H9 (cell line): ENCODE measurements at regions not wholly inside any gene's neighbourhood (a gene's known extent, or its start where the extent isn't known, plus 50 kb on each side); places are given as distances from the start of the nearest gene placed in this dataset.
A peak's percentile ranks its signal among the peaks of the same experiment; 100 is the strongest.

Source experiments
- DNase-seq: peaks from one replicate; pipeline ENCODE4 v3.0.0-alpha.2; 2017
- H2AFZ ChIP-seq: one replicate; pipeline ENCODE4 v1.6.1; 2013; ENCODE audit warnings: mild to moderate bottlenecking, low read length, control low read depth, moderate library complexity
- H2AK5ac ChIP-seq: 2 replicates; pipeline ENCODE4 v1.6.1; 2013; ENCODE audit warnings: low read length, control low read depth, mixed read lengths; ENCODE audit not compliant: insufficient read length
- H2BK120ac ChIP-seq: one replicate; pipeline ENCODE4 v1.6.1; 2013; ENCODE audit warnings: low read depth, mild to moderate bottlenecking, low read length, control low read depth, inconsistent platforms; ENCODE audit not compliant: poor library complexity, severe bottlenecking
- H2BK12ac ChIP-seq: 2 replicates; pipeline ENCODE4 v1.6.1; 2013; ENCODE audit warnings: low read length, control low read depth, mixed read lengths, low read depth; ENCODE audit not compliant: insufficient read length
- H2BK15ac ChIP-seq: 2 replicates; pipeline ENCODE4 v1.6.1; 2013; ENCODE audit warnings: low read depth, low read length, control low read depth
- H2BK20ac ChIP-seq: one replicate; pipeline ENCODE4 v1.6.1; 2013; ENCODE audit warnings: low read depth, mild to moderate bottlenecking, low read length, control low read depth, inconsistent platforms; ENCODE audit not compliant: poor library complexity, severe bottlenecking
- H2BK5ac ChIP-seq: 2 replicates; pipeline ENCODE4 v1.6.1; 2013; ENCODE audit warnings: low read length, control low read depth, mixed read lengths; ENCODE audit not compliant: insufficient read length
- H3K14ac ChIP-seq: 2 replicates; pipeline ENCODE4 v1.6.1; 2013; ENCODE audit warnings: low read length, control low read depth; ENCODE audit not compliant: insufficient read depth
- H3K18ac ChIP-seq: 2 replicates; pipeline ENCODE4 v1.6.1; 2013; ENCODE audit warnings: low read depth, mild to moderate bottlenecking, mixed read lengths, low read length, control low read depth; ENCODE audit not compliant: insufficient read length
- H3K23ac ChIP-seq: 2 replicates; pipeline ENCODE4 v1.6.1; 2013; ENCODE audit warnings: low read length, control low read depth, mixed read lengths, low read depth; ENCODE audit not compliant: insufficient read length
- H3K23me2 ChIP-seq: 2 replicates; pipeline ENCODE4 v1.6.1; 2013; ENCODE audit warnings: low read depth, mild to moderate bottlenecking, mixed read lengths, low read length, control low read depth; ENCODE audit not compliant: insufficient read length, poor library complexity, severe bottlenecking
- H3K27ac ChIP-seq: 2 replicates; pipeline ENCODE4 v1.5.1; 2013; ENCODE audit warnings: low read length, control low read depth, mixed read lengths, low read depth; ENCODE audit not compliant: insufficient read length
- H3K27me3 ChIP-seq: 2 replicates; pipeline ENCODE4 v1.6.1; 2013; ENCODE audit warnings: low read length, control low read depth, inconsistent platforms; ENCODE audit not compliant: insufficient read depth
- H3K4ac ChIP-seq: 2 replicates; pipeline ENCODE4 v1.6.1; 2013; ENCODE audit warnings: low read depth, mild to moderate bottlenecking, control low read depth, inconsistent platforms, low read length, moderate library complexity
- H3K4me1 ChIP-seq: 2 replicates; pipeline ENCODE4 v1.6.1; 2013; ENCODE audit warnings: low read length, control low read depth, inconsistent platforms; ENCODE audit not compliant: insufficient read depth
- H3K4me2 ChIP-seq: 2 replicates; pipeline ENCODE4 v1.6.1; 2013; ENCODE audit warnings: low read length, control low read depth, mixed read lengths; ENCODE audit not compliant: insufficient read length, insufficient read depth
- H3K56ac ChIP-seq: 2 replicates; pipeline ENCODE4 v1.6.1; 2013; ENCODE audit warnings: low read depth, mild to moderate bottlenecking, mixed read lengths, low read length, control low read depth; ENCODE audit not compliant: insufficient read length
- H3K79me1 ChIP-seq: 2 replicates; pipeline ENCODE4 v1.6.1; 2013; ENCODE audit warnings: low read depth, mild to moderate bottlenecking, moderate library complexity, low read length, control low read depth, inconsistent platforms; ENCODE audit not compliant: insufficient read depth, poor library complexity, severe bottlenecking
- H3K79me2 ChIP-seq: 2 replicates; pipeline ENCODE4 v1.6.1; 2013; ENCODE audit warnings: low read length, control low read depth, inconsistent platforms; ENCODE audit not compliant: insufficient read depth
- H3K9ac ChIP-seq: 2 replicates; pipeline ENCODE4 v1.6.1; 2013; ENCODE audit warnings: low read length, control low read depth, mixed read lengths; ENCODE audit not compliant: insufficient read length; ENCODE audit errors: extremely low read depth
- H3K9me3 ChIP-seq: one replicate; pipeline ENCODE4 v1.6.1; 2013; ENCODE audit warnings: low read depth, low read length, inconsistent platforms; ENCODE audit not compliant: control insufficient read depth
- H3T11ph ChIP-seq: one replicate; pipeline ENCODE4 v1.6.1; 2013; ENCODE audit warnings: mild to moderate bottlenecking, low read length, control low read depth, inconsistent platforms
- H4K20me1 ChIP-seq: one replicate; pipeline ENCODE4 v1.6.1; 2013; ENCODE audit not compliant: control insufficient read depth, insufficient read length, insufficient read depth
- H4K5ac ChIP-seq: 2 replicates; pipeline ENCODE4 v1.6.1; 2013; ENCODE audit warnings: low read depth, mild to moderate bottlenecking, mixed read lengths, low read length, control low read depth; ENCODE audit not compliant: insufficient read length
- H4K8ac ChIP-seq: replicated peaks from 2 replicates; pipeline ENCODE4 v1.6.1; 2013; ENCODE audit warnings: low read length, control low read depth, mixed read lengths, low read depth; ENCODE audit not compliant: insufficient read length
- H4K91ac ChIP-seq: 2 replicates; pipeline ENCODE4 v1.6.1; 2013; ENCODE audit warnings: low read depth, mild to moderate bottlenecking, moderate library complexity, mixed read lengths, low read length, control low read depth; ENCODE audit not compliant: insufficient read length
- H3K27ac Mint-ChIP-seq, 3 experiments: 2 replicates in 2 of 3; 3 replicates in 1 of 3; pipeline ENCODE4 v1.8.0; 2020 to 2021; ENCODE audit warnings: mixed read lengths in 3 of 3, mild to moderate bottlenecking in 1 of 3, moderate library complexity in 1 of 3
- H3K27me3 Mint-ChIP-seq: 2 replicates; pipeline ENCODE4 v1.8.0; 2021; ENCODE audit warnings: low read depth, mild to moderate bottlenecking, moderate library complexity, mixed read lengths
- H3K36me3 Mint-ChIP-seq, 3 experiments: 2 replicates in 2 of 3; 3 replicates in 1 of 3; pipeline ENCODE4 v1.8.0; 2020 to 2021; ENCODE audit warnings: low read depth in 3 of 3, mixed read lengths in 3 of 3; ENCODE audit not compliant: insufficient read depth in 1 of 3
- H3K4me1 Mint-ChIP-seq, 2 experiments: 2 replicates each; pipeline ENCODE4 v1.8.0; 2020; ENCODE audit warnings: mixed read lengths in 2 of 2
- H3K4me3 Mint-ChIP-seq, 2 experiments: 2 replicates in 1 of 2; 3 replicates in 1 of 2; pipeline ENCODE4 v1.8.0; 2020 to 2021; ENCODE audit warnings: mild to moderate bottlenecking in 2 of 2, mixed read lengths in 2 of 2, moderate library complexity in 1 of 2
- H3K9me3 Mint-ChIP-seq, 2 experiments: 2 replicates in 1 of 2; 3 replicates in 1 of 2; pipeline ENCODE4 v1.8.0; 2020; ENCODE audit warnings: mild to moderate bottlenecking in 2 of 2, mixed read lengths in 2 of 2, moderate library complexity in 1 of 2
- WGBS: extraction: QIAGEN DNeasy Blood & Tissue Kit; methylation state at CpG from one replicate; pipeline ENCODE4 v1.1.7; 2013; ENCODE audit warnings: missing lambda C conversion rate, low lambda C conversion rate, mixed read lengths; ENCODE audit not compliant: insufficient read length; ENCODE audit errors: extremely low coverage; 5-methylcytosine and 5-hydroxymethylcytosine counted together
- TF ChIP-seq, protein P1 (sequence below): fragments of 200-600 bp; sonication (generic); conservative IDR thresholded peaks from 3 replicates; pipeline ENCODE4 v1.8.0; 2021; ENCODE audit warnings: antibody characterized with exemption, mild to moderate bottlenecking

GRCh38 chr3:132854856-132855535, 132.8 kb upstream of the NPHP3 start:
- DNase-seq: peak; percentile 43
- WGBS: no CpG with 5 or more reads among the region's 6 CpGs
- Histone ChIP-seq H2AK5ac (no peak overlapping the region), H2BK120ac (no peak overlapping the region), H2AFZ (no peak overlapping the region), H3K14ac (no peak overlapping the region), H3K27ac (no peak overlapping the region), H3K79me1 (no peaks in the 10 kb centered on the region), H4K5ac (no peak overlapping the region), H2BK12ac (no peak overlapping the region), H2BK15ac (no peak overlapping the region), H3K9ac (no peak overlapping the region), H3K18ac (no peak overlapping the region), H3K4me1 (no peaks in the 10 kb centered on the region), H2BK20ac (no peak overlapping the region), H2BK5ac (no peak overlapping the region), H4K20me1 (no peaks in the 10 kb centered on the region), H4K91ac (no peak overlapping the region), H3T11ph (no peak overlapping the region), H3K79me2 (no peaks in the 10 kb centered on the region), H4K8ac (no peak overlapping the region), H3K23ac (no peak overlapping the region), H3K23me2 (no peaks in the 10 kb centered on the region), H3K4me2 (no peak overlapping the region), H3K9me3 (no peaks in the 10 kb centered on the region), H3K4ac (no peak overlapping the region), H3K56ac (no peak overlapping the region), H3K27me3 (no peaks in the 10 kb centered on the region)
- no peaks in the 10 kb centered on the region for H3K36me3 Mint-ChIP-seq
- TF ChIP-seq, protein P1, sequence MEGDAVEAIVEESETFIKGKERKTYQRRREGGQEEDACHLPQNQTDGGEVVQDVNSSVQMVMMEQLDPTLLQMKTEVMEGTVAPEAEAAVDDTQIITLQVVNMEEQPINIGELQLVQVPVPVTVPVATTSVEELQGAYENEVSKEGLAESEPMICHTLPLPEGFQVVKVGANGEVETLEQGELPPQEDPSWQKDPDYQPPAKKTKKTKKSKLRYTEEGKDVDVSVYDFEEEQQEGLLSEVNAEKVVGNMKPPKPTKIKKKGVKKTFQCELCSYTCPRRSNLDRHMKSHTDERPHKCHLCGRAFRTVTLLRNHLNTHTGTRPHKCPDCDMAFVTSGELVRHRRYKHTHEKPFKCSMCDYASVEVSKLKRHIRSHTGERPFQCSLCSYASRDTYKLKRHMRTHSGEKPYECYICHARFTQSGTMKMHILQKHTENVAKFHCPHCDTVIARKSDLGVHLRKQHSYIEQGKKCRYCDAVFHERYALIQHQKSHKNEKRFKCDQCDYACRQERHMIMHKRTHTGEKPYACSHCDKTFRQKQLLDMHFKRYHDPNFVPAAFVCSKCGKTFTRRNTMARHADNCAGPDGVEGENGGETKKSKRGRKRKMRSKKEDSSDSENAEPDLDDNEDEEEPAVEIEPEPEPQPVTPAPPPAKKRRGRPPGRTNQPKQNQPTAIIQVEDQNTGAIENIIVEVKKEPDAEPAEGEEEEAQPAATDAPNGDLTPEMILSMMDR: no peak
- no peaks in the 10 kb centered on the region for H3K27me3 Mint-ChIP-seq
- no peak overlapping the region for H3K4me3 Mint-ChIP-seq
- H3K27ac Mint-ChIP-seq: no peak overlapping the region
- H3K9me3 Mint-ChIP-seq: peaks cover 0 to 8% of the 10 kb centered on the region in 2 experiments; a peak in 2 of 5 replicates
- H3K4me1 Mint-ChIP-seq: peaks cover 8 to 11% of the 10 kb centered on the region in 2 experiments
